Right lobe of liver (tissue), 4 donors: ENCODE measurements at regions not wholly inside any gene's neighbourhood (a gene's known extent, or its start where the extent isn't known, plus 50 kb on each side); places are given as distances from the start of the nearest gene placed in this dataset.

ENCODE experiments used
- CTCF ChIP-seq, 4 donors: fragments of 200-600 bp in 3 of 4; fragments of 450-650 bp in 1 of 4; IDR thresholded peaks; one replicate each; pipeline versions ENCODE4 v1.5.1 to v1.8.0; 2016 to 2022; ENCODE audit warnings: antibody characterized with exemption in 4 of 4, mild to moderate bottlenecking in 2 of 4
- POLR2A ChIP-seq: fragments of 450-650 bp; IDR thresholded peaks from one replicate; pipeline ENCODE4 v1.6.1; 2017; ENCODE audit warnings: antibody characterized with exemption, mild to moderate bottlenecking
- donor health status: DM: no; HTN: no; CAD: no.
- donor health status: DM: no; HTN: no; CAD: no.
- donor health status: DM: no; HTN: yes; CAD: no.

GRCh38 chr1:195664628-195665027, 943.6 kb downstream of the KCNT2 start:
- TF ChIP-seq CTCF (IDR thresholded peaks at IDR 0.05) (no peak), POLR2A (no peak)
